Activated CD8-positive, alpha-beta memory T cell treated with anti-CD3 and anti-CD28 coated beads for 36 hours (primary cell): ENCODE measurements at regions not wholly inside any gene's neighbourhood (a gene's known extent, or its start where the extent isn't known, plus 50 kb on each side); places are given as distances from the start of the nearest gene placed in this dataset.
"Not testable (repeated sequence)": the region's sequence is repeated elsewhere in the genome, so short reads cannot be mapped to it uniquely, and the experiment has no call there.

Source experiments
- CTCF ChIA-PET: fragments of 350-600 bp; sonication (Branson Sonifier 250); formaldehyde crosslinking; loops from one replicate; lab custom pipeline; 2021; ENCODE audit warnings: antibody characterized with exemption; lab: Charles Lee
- POLR2A ChIA-PET: fragments of 350-600 bp; sonication (Branson Sonifier 250); formaldehyde crosslinking; loops from one replicate; lab custom pipeline; 2021; ENCODE audit warnings: antibody characterized with exemption; lab: Charles Lee

- CTCF ChIA-PET, POLR2A ChIA-PET: not testable (repeated sequence)
These were observed 93.7 kb downstream of the LSM3 start for GRCh38 chr3:14272041-14272958.

- CTCF ChIA-PET, POLR2A ChIA-PET: not testable (repeated sequence)
These were observed 94.4 kb downstream of the LSM3 start for GRCh38 chr3:14272959-14273560.

GRCh38 chr3:14273901-14274611 is 95.4 kb downstream of the LSM3 start:
- CTCF ChIA-PET: interaction anchor here (0.9 kb wide), 1 partner anchor 14 kb away, joined by 3 read pairs; no protein-coding TSS in a partner anchor
- POLR2A ChIA-PET: no interaction called here

GRCh38 chr3:14274612-14274936 is 96.0 kb downstream of the LSM3 start:
- ChIA-PET POLR2A (no interaction called here), CTCF (interaction anchor here (0.9 kb wide), 1 partner anchor 14 kb away, joined by 3 read pairs; no protein-coding TSS in a partner anchor)

GRCh38 chr3:14274999-14275961 is 96.7 kb downstream of the LSM3 start:
- ChIA-PET CTCF (interaction anchor here (0.6 to 0.9 kb wide), 3 partner anchors 15 to 338 kb away, joined by 3 read pairs; no protein-coding TSS in a partner anchor), POLR2A (no interaction called here)

- ChIA-PET POLR2A (no interaction called here), CTCF (interaction anchor here (0.6 to 0.8 kb wide), 2 partner anchors 185 to 337 kb away, joined by 3 read pairs; no protein-coding TSS in a partner anchor)
These were observed 97.6 kb downstream of the LSM3 start for GRCh38 chr3:14275962-14276909.

- CTCF ChIA-PET: no interaction called here
- POLR2A ChIA-PET: no interaction called here
These were observed 98.9 kb downstream of the LSM3 start for GRCh38 chr3:14277557-14277956.

GRCh38 chr3:14278265-14278798 is 99.7 kb downstream of the LSM3 start:
- ChIA-PET POLR2A (no interaction called here), CTCF (no interaction called here)

GRCh38 chr3:14278799-14279625 is 100.4 kb downstream of the LSM3 start:
- POLR2A ChIA-PET: no interaction called here
- CTCF ChIA-PET: no interaction called here

- CTCF ChIA-PET: no interaction called here
- POLR2A ChIA-PET: no interaction called here
These were observed 101.0 kb downstream of the LSM3 start for GRCh38 chr3:14279626-14280061.

- ChIA-PET POLR2A (no interaction called here), CTCF (no interaction called here)
These were observed 101.7 kb downstream of the LSM3 start for GRCh38 chr3:14280326-14280725.

GRCh38 chr3:14281053-14281452 is 102.4 kb downstream of the LSM3 start:
- ChIA-PET CTCF (no interaction called here), POLR2A (no interaction called here)

- ChIA-PET CTCF (no interaction called here), POLR2A (no interaction called here)
These were observed 103.5 kb downstream of the LSM3 start for GRCh38 chr3:14282001-14282705.

- CTCF ChIA-PET: no interaction called here
These were observed 104.1 kb downstream of the LSM3 start for GRCh38 chr3:14282706-14283075.

GRCh38 chr3:14283092-14283812 is 104.6 kb downstream of the LSM3 start:
- CTCF ChIA-PET: no interaction called here
- POLR2A ChIA-PET: no interaction called here

More at GRCh38 chr3:14282706-14283075, 104.1 kb downstream of the LSM3 start:
- POLR2A ChIA-PET: no interaction called here
